ENCODE measurements at regions not wholly inside any gene's neighbourhood (a gene's known extent, or its start where the extent isn't known, plus 50 kb on each side); places are given as distances from the start of the nearest gene placed in this dataset.

DNA sequence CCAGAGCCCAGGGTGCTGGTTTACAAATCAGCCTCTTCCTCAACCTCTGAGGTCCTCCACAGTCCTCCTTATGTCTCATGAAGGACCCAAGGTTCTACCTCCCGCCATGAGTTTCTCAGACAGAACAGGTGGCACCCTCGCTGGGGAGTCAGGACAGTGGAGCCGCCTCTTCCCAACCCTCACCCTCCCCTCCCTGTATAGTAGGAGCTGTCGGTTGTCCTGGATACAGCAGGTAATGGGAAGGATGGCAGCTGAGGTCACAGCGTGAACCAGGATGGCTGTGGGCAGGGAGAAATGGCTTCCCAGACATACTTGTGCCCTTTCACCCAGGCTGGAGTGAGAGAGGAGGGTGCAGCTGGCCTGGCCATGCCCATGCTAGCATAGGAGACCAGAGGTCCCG is 134.6 kb downstream of the CHST1 start:
- Histone ChIP-seq H3K4me2 (no peak overlapping the region), H3K27ac (no peak overlapping the region), H3K4me3 (no peak overlapping the region), H3K4me1 (no peaks in the 10 kb centered on the region), H3K9me3 (no peaks in the 10 kb centered on the region)
- FAIRE-seq (no peak), ATAC-seq (no peak), DNase-seq (ENCODE audit: low read depth in 1 of 2, low spot score in 1 of 2) (no peak)
- WGBS (ENCODE audit: missing lambda C conversion rate): 19% methylated on average over 6 of the region's 6 CpGs
- CTCF ChIA-PET: interaction anchor here (0.9 to 1.4 kb wide), 2 partner anchors 21 to 124 kb away, joined by 4 read pairs; no protein-coding TSS in a partner anchor
- TF ChIP-seq, protein P1, sequence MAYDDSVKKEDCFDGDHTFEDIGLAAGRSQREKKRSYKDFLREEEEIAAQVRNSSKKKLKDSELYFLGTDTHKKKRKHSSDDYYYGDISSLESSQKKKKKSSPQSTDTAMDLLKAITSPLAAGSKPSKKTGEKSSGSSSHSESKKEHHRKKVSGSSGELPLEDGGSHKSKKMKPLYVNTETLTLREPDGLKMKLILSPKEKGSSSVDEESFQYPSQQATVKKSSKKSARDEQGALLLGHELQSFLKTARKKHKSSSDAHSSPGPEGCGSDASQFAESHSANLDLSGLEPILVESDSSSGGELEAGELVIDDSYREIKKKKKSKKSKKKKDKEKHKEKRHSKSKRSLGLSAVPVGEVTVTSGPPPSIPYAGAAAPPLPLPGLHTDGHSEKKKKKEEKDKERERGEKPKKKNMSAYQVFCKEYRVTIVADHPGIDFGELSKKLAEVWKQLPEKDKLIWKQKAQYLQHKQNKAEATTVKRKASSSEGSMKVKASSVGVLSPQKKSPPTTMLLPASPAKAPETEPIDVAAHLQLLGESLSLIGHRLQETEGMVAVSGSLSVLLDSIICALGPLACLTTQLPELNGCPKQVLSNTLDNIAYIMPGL (CRISPR knock-in tag; IDR thresholded peaks at IDR 0.05; ENCODE audit: borderline replicate concordance): no peak
- TF ChIP-seq, protein P2, sequence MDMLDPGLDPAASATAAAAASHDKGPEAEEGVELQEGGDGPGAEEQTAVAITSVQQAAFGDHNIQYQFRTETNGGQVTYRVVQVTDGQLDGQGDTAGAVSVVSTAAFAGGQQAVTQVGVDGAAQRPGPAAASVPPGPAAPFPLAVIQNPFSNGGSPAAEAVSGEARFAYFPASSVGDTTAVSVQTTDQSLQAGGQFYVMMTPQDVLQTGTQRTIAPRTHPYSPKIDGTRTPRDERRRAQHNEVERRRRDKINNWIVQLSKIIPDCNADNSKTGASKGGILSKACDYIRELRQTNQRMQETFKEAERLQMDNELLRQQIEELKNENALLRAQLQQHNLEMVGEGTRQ (IDR thresholded peaks at IDR 0.05): no peak
- TF ChIP-seq FOSB (CRISPR knock-in tag; IDR thresholded peaks at IDR 0.05) (no peak), CBX8 (IDR thresholded peaks at IDR 0.05) (no peak), ZFP36 (IDR thresholded peaks at IDR 0.05; ENCODE audit: borderline replicate concordance, partially characterized antibody) (no peak), HDAC2 (IDR thresholded peaks at IDR 0.05) (no peak), CHD4 (IDR thresholded peaks at IDR 0.05; ENCODE audit: borderline replicate concordance) (no peak), ESRRA (IDR thresholded peaks at IDR 0.05; ENCODE audit: borderline replicate concordance, low read length) (no peak), RFX5 (IDR thresholded peaks at IDR 0.05) (no peak), ZNF302 (CRISPR knock-in tag; IDR thresholded peaks at IDR 0.05) (no peak), FOSL2 (IDR thresholded peaks at IDR 0.05) (no peak), FOSL2 (CRISPR knock-in tag; IDR thresholded peaks at IDR 0.05) (no peak)
- TF ChIP-seq, protein P3, sequence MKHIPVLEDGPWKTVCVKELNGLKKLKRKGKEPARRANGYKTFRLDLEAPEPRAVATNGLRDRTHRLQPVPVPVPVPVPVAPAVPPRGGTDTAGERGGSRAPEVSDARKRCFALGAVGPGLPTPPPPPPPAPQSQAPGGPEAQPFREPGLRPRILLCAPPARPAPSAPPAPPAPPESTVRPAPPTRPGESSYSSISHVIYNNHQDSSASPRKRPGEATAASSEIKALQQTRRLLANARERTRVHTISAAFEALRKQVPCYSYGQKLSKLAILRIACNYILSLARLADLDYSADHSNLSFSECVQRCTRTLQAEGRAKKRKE (CRISPR knock-in tag; IDR thresholded peaks at IDR 0.05; ENCODE audit: low read depth): no peak
- POLR2A ChIA-PET: no interaction called here

DNA sequence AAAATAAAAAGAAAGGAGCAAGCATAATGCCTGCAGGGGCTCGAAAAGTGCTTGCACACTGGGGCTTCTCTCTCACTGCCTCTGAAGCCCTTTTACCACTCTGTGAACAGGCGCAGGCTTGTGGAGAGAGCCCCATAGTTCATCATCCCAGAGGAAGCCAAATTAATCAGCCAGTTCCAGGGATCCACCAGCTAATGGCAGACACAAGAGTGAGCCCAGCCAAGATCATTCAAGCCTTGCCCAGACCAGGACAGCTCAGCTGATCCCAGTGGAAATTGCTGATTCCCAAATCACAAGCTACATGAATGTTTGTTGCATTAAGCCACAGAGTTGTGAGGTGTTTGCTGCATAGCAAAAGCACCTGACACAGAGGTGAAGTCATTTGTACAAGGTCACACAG is 135.3 kb downstream of the CHST1 start:
- ChIA-PET POLR2A (no interaction called here), CTCF (interaction anchor here (0.7 to 3.4 kb wide), 3 partner anchors 16 to 242 kb away, joined by 3 to 10 read pairs (median 4); no protein-coding TSS in a partner anchor)
- Histone ChIP-seq H3K4me2 (no peak overlapping the region), H3K4me3 (no peak overlapping the region), H3K4me1 (no peaks in the 10 kb centered on the region), H3K9me3 (no peaks in the 10 kb centered on the region), H3K27ac (no peak overlapping the region)
- DNase-seq (ENCODE audit: low read depth in 1 of 2, low spot score in 1 of 2): no peak
- FAIRE-seq: no peak
- no peak for ATAC-seq
- 20% methylated on average over 2 of the region's 2 CpGs for WGBS (ENCODE audit: missing lambda C conversion rate)
- TF ChIP-seq RCOR1 (IDR thresholded peaks at IDR 0.05; ENCODE audit: low read depth, low read length) (no peak), CHD2 (IDR thresholded peaks at IDR 0.05; ENCODE audit: low read length, partially characterized antibody) (no peak), ESRRA (IDR thresholded peaks at IDR 0.05; ENCODE audit: borderline replicate concordance, low read length) (no peak), FOXS1 (CRISPR knock-in tag; IDR thresholded peaks at IDR 0.05) (no peak), GATA3 (IDR thresholded peaks at IDR 0.05; ENCODE audit: borderline replicate concordance) (no peak), BHLHE40 (IDR thresholded peaks at IDR 0.05; ENCODE audit: low read depth, low read length) (no peak)
- TF ChIP-seq, protein P1 (CRISPR knock-in tag; IDR thresholded peaks at IDR 0.05; ENCODE audit: borderline replicate concordance): no peak
- TF ChIP-seq, protein P2 (IDR thresholded peaks at IDR 0.05): no peak
- TF ChIP-seq, protein P4, sequence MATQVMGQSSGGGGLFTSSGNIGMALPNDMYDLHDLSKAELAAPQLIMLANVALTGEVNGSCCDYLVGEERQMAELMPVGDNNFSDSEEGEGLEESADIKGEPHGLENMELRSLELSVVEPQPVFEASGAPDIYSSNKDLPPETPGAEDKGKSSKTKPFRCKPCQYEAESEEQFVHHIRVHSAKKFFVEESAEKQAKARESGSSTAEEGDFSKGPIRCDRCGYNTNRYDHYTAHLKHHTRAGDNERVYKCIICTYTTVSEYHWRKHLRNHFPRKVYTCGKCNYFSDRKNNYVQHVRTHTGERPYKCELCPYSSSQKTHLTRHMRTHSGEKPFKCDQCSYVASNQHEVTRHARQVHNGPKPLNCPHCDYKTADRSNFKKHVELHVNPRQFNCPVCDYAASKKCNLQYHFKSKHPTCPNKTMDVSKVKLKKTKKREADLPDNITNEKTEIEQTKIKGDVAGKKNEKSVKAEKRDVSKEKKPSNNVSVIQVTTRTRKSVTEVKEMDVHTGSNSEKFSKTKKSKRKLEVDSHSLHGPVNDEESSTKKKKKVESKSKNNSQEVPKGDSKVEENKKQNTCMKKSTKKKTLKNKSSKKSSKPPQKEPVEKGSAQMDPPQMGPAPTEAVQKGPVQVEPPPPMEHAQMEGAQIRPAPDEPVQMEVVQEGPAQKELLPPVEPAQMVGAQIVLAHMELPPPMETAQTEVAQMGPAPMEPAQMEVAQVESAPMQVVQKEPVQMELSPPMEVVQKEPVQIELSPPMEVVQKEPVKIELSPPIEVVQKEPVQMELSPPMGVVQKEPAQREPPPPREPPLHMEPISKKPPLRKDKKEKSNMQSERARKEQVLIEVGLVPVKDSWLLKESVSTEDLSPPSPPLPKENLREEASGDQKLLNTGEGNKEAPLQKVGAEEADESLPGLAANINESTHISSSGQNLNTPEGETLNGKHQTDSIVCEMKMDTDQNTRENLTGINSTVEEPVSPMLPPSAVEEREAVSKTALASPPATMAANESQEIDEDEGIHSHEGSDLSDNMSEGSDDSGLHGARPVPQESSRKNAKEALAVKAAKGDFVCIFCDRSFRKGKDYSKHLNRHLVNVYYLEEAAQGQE (IDR thresholded peaks at IDR 0.05): no peak
